ENCODE measurements at regions not wholly inside any gene's neighbourhood (a gene's known extent, or its start where the extent isn't known, plus 50 kb on each side); places are given as distances from the start of the nearest gene placed in this dataset.

DNA sequence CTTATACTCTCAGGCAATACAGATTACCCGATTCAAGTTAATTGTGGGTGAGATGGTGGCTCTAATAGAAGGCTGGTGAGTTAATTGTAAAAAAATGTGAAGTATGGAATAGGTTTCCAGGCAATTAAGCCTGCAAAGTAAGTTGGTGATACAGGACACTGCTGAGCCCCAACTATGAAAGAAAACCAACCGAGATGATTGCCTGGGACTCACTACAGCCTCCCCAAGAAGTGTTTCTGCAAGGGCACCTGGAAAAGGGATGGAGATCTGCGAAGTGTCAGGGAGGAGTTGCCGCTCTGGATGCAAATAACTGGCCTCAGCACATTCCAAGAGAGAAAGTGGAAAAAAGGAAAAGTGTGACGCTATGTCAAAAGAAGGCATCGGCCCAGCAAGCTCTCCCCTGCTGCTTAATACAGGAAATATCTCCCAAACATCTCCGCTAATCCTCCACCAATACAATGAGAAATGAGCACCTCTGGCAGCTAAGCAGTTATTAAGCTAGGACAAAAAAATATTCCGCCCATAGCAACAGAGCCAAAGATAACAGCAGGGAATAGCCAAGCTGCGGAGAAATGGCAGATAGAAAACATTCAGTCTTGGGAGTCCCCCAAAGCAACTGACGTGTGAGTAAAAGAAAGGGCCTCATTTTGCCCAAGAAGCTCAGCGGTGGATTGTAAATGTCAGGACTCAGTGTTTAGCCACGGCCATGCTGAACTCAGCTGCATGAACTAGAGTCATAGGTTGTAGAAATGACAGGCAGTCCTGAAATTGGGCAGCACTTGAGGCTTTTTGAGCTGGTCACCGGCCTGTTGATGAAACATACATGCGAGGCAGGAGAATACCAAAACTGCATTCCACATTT lies 133.7 kb downstream of the SNX19 start:
- TF ChIP-seq POLR2A (IDR thresholded peaks at IDR 0.05; ENCODE audit: low read length), result no peak
- no peak for TF ChIP-seq GATA1 (IDR thresholded peaks at IDR 0.05; ENCODE audit: low read depth, low read length)
